Glutamatergic neuron (in vitro differentiated cells): ENCODE measurements at regions not wholly inside any gene's neighbourhood (a gene's known extent, or its start where the extent isn't known, plus 50 kb on each side); places are given as distances from the start of the nearest gene placed in this dataset.

Experiments
- DNase-seq: peaks from one replicate; pipeline ENCODE4 v3.0.0; 2022
- H3K27ac Mint-ChIP-seq: one replicate; pipeline ENCODE4 v1.8.0; 2020; ENCODE audit warnings: mild to moderate bottlenecking, mixed read lengths, inconsistent platforms; ENCODE audit not compliant: unreplicated experiment
- H3K27me3 Mint-ChIP-seq: one replicate; pipeline ENCODE4 v1.8.0; 2020; ENCODE audit warnings: mild to moderate bottlenecking, moderate library complexity, mixed read lengths, inconsistent platforms; ENCODE audit not compliant: unreplicated experiment
- H3K36me3 Mint-ChIP-seq: one replicate; pipeline ENCODE4 v1.8.0; 2020; ENCODE audit warnings: mild to moderate bottlenecking, mixed read lengths, inconsistent platforms; ENCODE audit not compliant: unreplicated experiment
- H3K4me1 Mint-ChIP-seq: one replicate; pipeline ENCODE4 v1.8.0; 2020; ENCODE audit warnings: mild to moderate bottlenecking, low read depth, mixed read lengths, inconsistent platforms; ENCODE audit not compliant: unreplicated experiment
- H3K4me3 Mint-ChIP-seq: one replicate; pipeline ENCODE4 v1.8.0; 2020; ENCODE audit warnings: mild to moderate bottlenecking, mixed read lengths, inconsistent platforms; ENCODE audit not compliant: unreplicated experiment
- H3K9me3 Mint-ChIP-seq: one replicate; pipeline ENCODE4 v1.8.0; 2020; ENCODE audit warnings: mild to moderate bottlenecking, moderate library complexity, mixed read lengths, inconsistent platforms; ENCODE audit not compliant: unreplicated experiment
- TF ChIP-seq, protein P1 (sequence below): fragments of 200-600 bp; sonication (generic); IDR thresholded peaks from one replicate; pipeline ENCODE4 v1.5.0; 2021; ENCODE audit not compliant: partially characterized antibody, unreplicated experiment

DNA sequence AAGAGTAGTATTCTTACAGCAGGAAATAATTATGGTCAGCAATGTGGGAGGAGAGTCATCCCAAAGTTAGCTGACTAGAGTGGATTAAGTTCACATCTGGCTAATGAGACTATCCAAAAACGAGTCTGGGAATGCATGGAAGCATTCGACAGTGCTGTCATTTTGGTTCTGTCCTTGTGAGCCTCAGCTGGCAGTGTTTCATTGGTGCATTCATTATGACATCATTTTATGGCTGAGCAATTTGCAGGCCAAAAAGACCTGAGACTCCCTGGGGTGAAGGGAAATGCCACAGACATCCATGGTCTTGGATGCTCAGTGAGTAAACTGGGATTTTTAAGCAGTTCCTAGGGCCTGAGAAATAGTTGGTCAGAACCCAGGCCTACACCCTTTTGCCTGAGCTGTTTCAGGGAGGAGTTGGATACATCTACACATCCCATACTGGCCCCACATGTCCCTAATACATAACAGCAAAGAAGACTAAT, 196.4 kb upstream of the CCN2 start:
- Mint-ChIP-seq H3K9me3 (peaks cover 2% of the 10 kb centered on the region), H3K27me3 (no peaks in the 10 kb centered on the region), H3K27ac (no peak overlapping the region), H3K36me3 (no peaks in the 10 kb centered on the region), H3K4me3 (no peak overlapping the region), H3K4me1 (no peaks in the 10 kb centered on the region)
- no peak for DNase-seq
- TF ChIP-seq, protein P1, sequence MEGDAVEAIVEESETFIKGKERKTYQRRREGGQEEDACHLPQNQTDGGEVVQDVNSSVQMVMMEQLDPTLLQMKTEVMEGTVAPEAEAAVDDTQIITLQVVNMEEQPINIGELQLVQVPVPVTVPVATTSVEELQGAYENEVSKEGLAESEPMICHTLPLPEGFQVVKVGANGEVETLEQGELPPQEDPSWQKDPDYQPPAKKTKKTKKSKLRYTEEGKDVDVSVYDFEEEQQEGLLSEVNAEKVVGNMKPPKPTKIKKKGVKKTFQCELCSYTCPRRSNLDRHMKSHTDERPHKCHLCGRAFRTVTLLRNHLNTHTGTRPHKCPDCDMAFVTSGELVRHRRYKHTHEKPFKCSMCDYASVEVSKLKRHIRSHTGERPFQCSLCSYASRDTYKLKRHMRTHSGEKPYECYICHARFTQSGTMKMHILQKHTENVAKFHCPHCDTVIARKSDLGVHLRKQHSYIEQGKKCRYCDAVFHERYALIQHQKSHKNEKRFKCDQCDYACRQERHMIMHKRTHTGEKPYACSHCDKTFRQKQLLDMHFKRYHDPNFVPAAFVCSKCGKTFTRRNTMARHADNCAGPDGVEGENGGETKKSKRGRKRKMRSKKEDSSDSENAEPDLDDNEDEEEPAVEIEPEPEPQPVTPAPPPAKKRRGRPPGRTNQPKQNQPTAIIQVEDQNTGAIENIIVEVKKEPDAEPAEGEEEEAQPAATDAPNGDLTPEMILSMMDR = no peak

DNA sequence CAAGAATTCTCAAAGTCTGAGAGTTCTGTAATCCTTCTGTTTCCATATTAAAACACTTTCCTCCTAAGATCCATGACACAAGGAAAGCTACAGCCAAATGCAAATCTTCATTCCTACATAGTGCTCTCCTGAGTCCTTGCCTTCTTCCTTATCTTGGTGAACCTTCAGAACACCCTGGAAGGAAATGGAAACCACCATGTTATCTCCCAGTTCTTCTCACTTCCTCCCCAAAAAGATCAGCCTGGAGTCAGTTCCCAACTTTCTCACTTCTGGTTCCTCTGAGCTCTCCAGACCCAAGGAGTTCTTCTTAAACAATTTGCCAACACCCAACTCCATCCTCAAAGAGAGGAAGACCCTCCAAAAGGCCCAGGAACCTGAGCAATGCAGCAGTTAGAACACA, 193.3 kb upstream of the CCN2 start:
- DNase-seq = no peak
- no peaks in the 10 kb centered on the region for H3K9me3 Mint-ChIP-seq
- H3K36me3 Mint-ChIP-seq = no peaks in the 10 kb centered on the region
- H3K27me3 Mint-ChIP-seq = no peaks in the 10 kb centered on the region
- H3K4me3 Mint-ChIP-seq = no peak overlapping the region
- no peak overlapping the region for H3K27ac Mint-ChIP-seq
- H3K4me1 Mint-ChIP-seq = peaks cover 3% of the 10 kb centered on the region
- TF ChIP-seq, protein P1 = no peak

DNA sequence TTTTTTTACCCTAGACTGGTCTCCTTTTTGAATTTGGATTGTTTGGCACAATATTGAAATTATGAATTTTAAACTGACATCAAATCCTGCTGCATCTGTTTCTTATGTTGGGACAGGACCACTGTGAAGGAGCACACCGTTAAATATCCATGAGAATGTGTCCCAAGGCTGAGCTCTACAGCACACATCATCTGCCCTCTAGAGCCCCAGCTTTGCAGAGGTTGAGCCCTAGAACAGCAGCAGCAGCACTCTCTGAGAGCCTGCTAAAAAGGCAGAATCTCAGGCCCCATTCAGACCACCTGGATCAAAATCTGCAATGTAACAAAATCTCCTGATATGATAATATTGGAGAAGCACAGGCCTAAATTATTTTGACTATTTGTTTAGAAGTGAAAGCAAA, 192.1 kb upstream of the CCN2 start:
- no peak for DNase-seq
- Mint-ChIP-seq H3K27me3 (peaks cover 2% of the 10 kb centered on the region), H3K4me3 (no peak overlapping the region), H3K9me3 (no peaks in the 10 kb centered on the region), H3K36me3 (no peaks in the 10 kb centered on the region), H3K27ac (no peak overlapping the region), H3K4me1 (peaks cover 3% of the 10 kb centered on the region)
- TF ChIP-seq, protein P1 = no peak

DNA sequence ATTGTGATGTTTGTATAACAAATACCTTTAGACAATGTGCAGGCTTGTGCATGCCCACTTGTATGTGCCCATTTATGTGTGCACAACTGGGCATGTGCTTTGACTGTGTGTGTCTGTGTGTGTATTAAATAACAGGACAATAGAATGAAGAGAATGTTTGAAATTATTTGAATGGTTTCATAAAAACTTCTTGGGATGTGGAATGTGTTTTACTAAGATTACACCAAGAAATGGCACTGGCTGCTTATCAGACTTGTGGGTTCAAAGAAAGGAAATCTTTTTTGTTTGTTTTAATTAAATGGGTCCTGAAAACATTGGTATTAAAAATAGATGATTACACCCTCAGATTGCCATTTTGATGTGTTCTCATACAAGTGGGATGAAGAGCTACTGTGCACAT, 191.6 kb upstream of the CCN2 start:
- no peak for DNase-seq
- H3K9me3 Mint-ChIP-seq = no peaks in the 10 kb centered on the region
- no peaks in the 10 kb centered on the region for H3K36me3 Mint-ChIP-seq
- TF ChIP-seq, protein P1 = no peak
- H3K27me3 Mint-ChIP-seq = peaks cover 2% of the 10 kb centered on the region
- no peak overlapping the region for H3K27ac Mint-ChIP-seq
- no peak overlapping the region for H3K4me3 Mint-ChIP-seq
- H3K4me1 Mint-ChIP-seq = peaks cover 3% of the 10 kb centered on the region

DNA sequence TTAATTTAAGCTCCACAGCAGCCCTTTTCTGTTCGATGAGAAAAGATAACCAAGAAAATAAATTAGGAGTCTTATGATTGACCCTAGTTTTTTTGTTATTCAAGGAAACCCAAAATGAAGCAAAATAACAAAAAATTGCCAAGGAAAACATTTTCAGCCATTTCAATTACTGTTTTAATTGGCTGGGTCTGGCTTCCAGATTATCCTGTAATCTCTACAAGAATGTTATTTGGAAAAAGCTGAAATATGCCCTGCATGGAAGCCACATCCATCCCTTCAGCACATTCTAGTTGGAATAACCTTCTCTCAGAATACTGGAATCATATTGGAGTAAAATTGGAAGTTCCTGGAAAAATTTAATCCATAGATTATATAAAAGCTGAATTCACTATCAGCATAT, 191.1 kb upstream of the CCN2 start:
- Mint-ChIP-seq H3K4me1 (peaks cover 3% of the 10 kb centered on the region), H3K27ac (no peak overlapping the region), H3K9me3 (no peaks in the 10 kb centered on the region), H3K27me3 (peaks cover 2% of the 10 kb centered on the region), H3K4me3 (no peak overlapping the region), H3K36me3 (no peaks in the 10 kb centered on the region)
- no peak for DNase-seq
- TF ChIP-seq, protein P1 = no peak
